T47D (cell line): ENCODE measurements at regions not wholly inside any gene's neighbourhood (a gene's known extent, or its start where the extent isn't known, plus 50 kb on each side); places are given as distances from the start of the nearest gene placed in this dataset.

Source experiments
- DNase-seq, 2 experiments: peaks; one replicate each; pipeline versions ENCODE4 v3.0.0 to v3.0.0-alpha.2; 2011 to 2012; ENCODE audit warnings: low read depth in 1 of 2, low spot score in 1 of 2
- JUND ChIP-seq: IDR thresholded peaks from 2 replicates; pipeline ENCODE4 v1.6.1; 2012; ENCODE audit warnings: low read depth
- in situ Hi-C: cut with HindIII; loops from 2 replicates; pipeline ENCODE4 v1.10.0; 2016; ENCODE audit warnings: low sequenced_read_pairs, low pct_unique_long_range_greater_than_20kb

GRCh38 chr9:108245901-108246300, 609.9 kb downstream of the ACTL7B start:
- no peak for DNase-seq
- in situ Hi-C loops = no loop called here
- no peak for TF ChIP-seq JUND

GRCh38 chr9:108245331-108245730, 610.5 kb downstream of the ACTL7B start:
- no peak for TF ChIP-seq JUND
- no peak for DNase-seq
- in situ Hi-C loops = no loop called here

GRCh38 chr9:108244686-108245085, 611.1 kb downstream of the ACTL7B start:
- TF ChIP-seq JUND = no peak
- no peak for DNase-seq
- in situ Hi-C loops = no loop called here

- in situ Hi-C loops = no loop called here
- TF ChIP-seq JUND = no peak
- no peak for DNase-seq
Measured at GRCh38 chr9:108241384-108242073, 614.3 kb downstream of the ACTL7B start.

- in situ Hi-C loops = no loop called here
- no peak for DNase-seq
- TF ChIP-seq JUND = no peak
Measured at GRCh38 chr9:108239696-108240321, 616.0 kb downstream of the ACTL7B start.

GRCh38 chr9:108235609-108236008, 620.2 kb downstream of the ACTL7B start:
- TF ChIP-seq JUND = no peak
- DNase-seq = no peak
- in situ Hi-C loops = no loop called here

- TF ChIP-seq JUND = no peak
- no peak for DNase-seq
- in situ Hi-C loops = no loop called here
Measured at GRCh38 chr9:108234811-108235210, 621.0 kb downstream of the ACTL7B start.

GRCh38 chr9:108225149-108225800, 630.5 kb downstream of the ACTL7B start:
- in situ Hi-C loops = no loop called here
- DNase-seq = no peak
- no peak for TF ChIP-seq JUND

- TF ChIP-seq JUND = no peak
- in situ Hi-C loops = no loop called here
- DNase-seq = no peak
Measured at GRCh38 chr9:108224716-108225115, 631.1 kb downstream of the ACTL7B start.

- in situ Hi-C loops = no loop called here
- no peak for TF ChIP-seq JUND
- no peak for DNase-seq
Measured at GRCh38 chr9:108219664-108220063, 636.1 kb downstream of the ACTL7B start.

GRCh38 chr9:108217431-108218349, 638.1 kb downstream of the ACTL7B start:
- in situ Hi-C loops = no loop called here
- DNase-seq = no peak
- no peak for TF ChIP-seq JUND

- TF ChIP-seq JUND = 0 out of 2 replicates have a peak, but pooled peaks have one; percentile 9
- in situ Hi-C loops = no loop called here
- no peak for DNase-seq
Measured at GRCh38 chr9:108213511-108213910, 642.3 kb downstream of the ACTL7B start.
